HG02642 (cell line): ENCODE measurements at regions not wholly inside any gene's neighbourhood (a gene's known extent, or its start where the extent isn't known, plus 50 kb on each side); places are given as distances from the start of the nearest gene placed in this dataset.
"Not testable (repeated sequence)": the region's sequence is repeated elsewhere in the genome, so short reads cannot be mapped to it uniquely, and the experiment has no call there.

Source experiments
- ATAC-seq: cut with Tn5 transposase; IDR thresholded peaks from one replicate; pipeline ENCODE4 v1.9.1; 2021; ENCODE audit warnings: mild to moderate bottlenecking; ENCODE audit not compliant: unreplicated experiment, poor library complexity

- ATAC-seq: peak; percentile 84
Observed at GRCh38 chr16:58814348-58814801, 80.3 kb upstream of the GOT2 start.

GRCh38 chr16:58809213-58809612 is 75.1 kb upstream of the GOT2 start:
- no peak for ATAC-seq

GRCh38 chr16:58807276-58807675 is 73.2 kb upstream of the GOT2 start:
- ATAC-seq: no peak

GRCh38 chr16:58801838-58802237 is 67.7 kb upstream of the GOT2 start:
- no peak for ATAC-seq

- ATAC-seq: no peak
Observed at GRCh38 chr16:58797137-58797801, 63.2 kb upstream of the GOT2 start.

GRCh38 chr16:58793366-58793765 is 59.2 kb upstream of the GOT2 start:
- ATAC-seq: no peak

GRCh38 chr16:58792188-58792587 is 58.1 kb upstream of the GOT2 start:
- ATAC-seq: no peak

GRCh38 chr16:58790816-58791557 is 56.9 kb upstream of the GOT2 start:
- not testable (repeated sequence) for ATAC-seq

- ATAC-seq: no peak
Observed at GRCh38 chr16:58789351-58789750, 55.2 kb upstream of the GOT2 start.
